SK-N-SH (cell line): ENCODE measurements at regions not wholly inside any gene's neighbourhood (a gene's known extent, or its start where the extent isn't known, plus 50 kb on each side); places are given as distances from the start of the nearest gene placed in this dataset.

Source experiments
- CTCF ChIA-PET: fragments of 300-600, 350-600 bp; formaldehyde crosslinking; extraction: SDS; loops from one replicate; lab custom pipeline; 2021; lab: Yijun Ruan, JAX
- POLR2A ChIA-PET: fragments of 350-600 bp; sonication (Branson Sonifier 250); formaldehyde crosslinking; extraction: SDS; loops from one replicate; lab custom pipeline; 2020; ENCODE audit warnings: antibody characterized with exemption, inconsistent platforms; lab: Yijun Ruan, JAX
- DNase-seq: peaks from one replicate; pipeline ENCODE4 v3.0.0; 2012
- H2AFZ ChIP-seq: fragments of 200-600 bp; sonication (generic); 2 replicates; pipeline ENCODE4 v1.8.1; 2016; ENCODE audit warnings: antibody characterized with exemption, mild to moderate bottlenecking, low read depth
- H3F3A ChIP-seq: fragments of 200-600 bp; sonication (generic); replicated peaks from 2 replicates; pipeline ENCODE3; 2016; ENCODE audit warnings: antibody characterized with exemption, mild to moderate bottlenecking; ENCODE audit not compliant: insufficient read depth
- H3K27ac ChIP-seq, 2 experiments: fragments of 200-500 bp in 1 of 2; fragments of 200-600 bp in 1 of 2; sonication (Bioruptor generic) in 1 of 2; sonication (generic), shearing (Covaris generic) in 1 of 2; 2 replicates each; pipeline versions ENCODE4 v1.5.1 to v1.6.1; 2014 to 2016; ENCODE audit warnings: low read depth in 2 of 2, inconsistent platforms in 1 of 2, low read length in 1 of 2, mild to moderate bottlenecking in 1 of 2, mixed read lengths in 1 of 2
- H3K27me3 ChIP-seq: fragments of 200-600 bp; sonication (generic), shearing (Covaris generic); 2 replicates; pipeline ENCODE4 v1.6.1; 2016; ENCODE audit warnings: mixed run types; ENCODE audit not compliant: insufficient read depth
- H3K36me3 ChIP-seq, 2 experiments: fragments of 200-500 bp in 1 of 2; fragments of 200-600 bp in 1 of 2; sonication (Bioruptor generic) in 1 of 2; sonication (generic) in 1 of 2; replicated peaks in 1 of 2; 2 replicates each; pipeline versions ENCODE3 to v1.5.1; 2014 to 2016; ENCODE audit warnings: low read length in 1 of 2, mild to moderate bottlenecking in 1 of 2; ENCODE audit not compliant: insufficient read depth in 2 of 2, control insufficient read depth in 1 of 2
- H3K4me1 ChIP-seq, 2 experiments: fragments of 200-500 bp in 1 of 2; fragments of 200-600 bp in 1 of 2; sonication (Bioruptor generic) in 1 of 2; sonication (generic), shearing (Covaris generic) in 1 of 2; 2 replicates each; pipeline versions ENCODE4 v1.5.1 to v1.6.1; 2014 to 2016; ENCODE audit warnings: low read depth in 1 of 2, low read length in 1 of 2, mixed run types in 1 of 2; ENCODE audit not compliant: insufficient read depth in 2 of 2, control insufficient read depth in 1 of 2
- H3K4me2 ChIP-seq: fragments of 200-600 bp; sonication (generic), shearing (Covaris generic); 2 replicates; pipeline ENCODE4 v1.6.1; 2017; ENCODE audit warnings: mixed run types
- H3K4me3 ChIP-seq, 2 experiments: fragments of 200-500 bp in 1 of 2; fragments of 200-600 bp in 1 of 2; sonication (Bioruptor generic) in 1 of 2; sonication (generic), shearing (Covaris generic) in 1 of 2; 2 replicates each; pipeline versions ENCODE4 v1.5.1 to v1.8.1; 2014 to 2016; ENCODE audit warnings: low read depth in 2 of 2, inconsistent platforms in 1 of 2, low read length in 1 of 2, mild to moderate bottlenecking in 1 of 2, mixed read lengths in 1 of 2, moderate library complexity in 1 of 2
- H3K79me2 ChIP-seq: fragments of 200-600 bp; sonication (generic); 2 replicates; pipeline ENCODE4 v1.8.1; 2017; ENCODE audit warnings: mild to moderate bottlenecking; ENCODE audit not compliant: insufficient read depth
- H3K9ac ChIP-seq: fragments of 200-600 bp; sonication (generic); 2 replicates; pipeline ENCODE4 v1.6.1; 2017; ENCODE audit warnings: mixed run types
- H3K9me2 ChIP-seq: fragments of 200-600 bp; sonication (generic); 2 replicates; pipeline ENCODE4 v1.6.1; 2017; ENCODE audit warnings: mixed run types
- H3K9me3 ChIP-seq: fragments of 200-600 bp; sonication (generic); 2 replicates; pipeline ENCODE4 v1.6.1; 2017; ENCODE audit warnings: mixed run types, mild to moderate bottlenecking, moderate library complexity
- H4K20me1 ChIP-seq: fragments of 200-600 bp; sonication (generic); 2 replicates; pipeline ENCODE4 v1.6.1; 2017; ENCODE audit warnings: mild to moderate bottlenecking, mixed run types; ENCODE audit not compliant: insufficient read depth
- CHD2 ChIP-seq: fragments of 150-350 bp; IDR thresholded peaks from 2 replicates; pipeline ENCODE4 v1.6.1; 2018; ENCODE audit warnings: low read length; ENCODE audit not compliant: partially characterized antibody
- CTCF ChIP-seq: fragments of 200-600 bp; sonication (generic); IDR thresholded peaks from 2 replicates; pipeline ENCODE4 v1.6.1; 2017; ENCODE audit warnings: antibody characterized with exemption, mild to moderate bottlenecking, moderate library complexity
- EZH2phosphoT487 ChIP-seq: fragments of 200-600 bp; sonication (generic); IDR thresholded peaks from 2 replicates; pipeline ENCODE4 v1.6.1; 2017; ENCODE audit warnings: low read depth, mixed run types, mild to moderate bottlenecking, antibody characterized with exemption, moderate library complexity, borderline replicate concordance
- FOXJ3 ChIP-seq: sonication (generic); formaldehyde crosslinking; IDR thresholded peaks from 2 replicates; pipeline ENCODE4 v1.5.1; 2020; ENCODE audit warnings: mild to moderate bottlenecking, missing genetic modification reagents
- FOXM1 ChIP-seq: IDR thresholded peaks from 2 replicates; pipeline ENCODE4 v1.4.0; 2012; ENCODE audit warnings: low read depth, mild to moderate bottlenecking
- GABPA ChIP-seq: IDR thresholded peaks from 2 replicates; pipeline ENCODE4 v1.4.0; 2012; ENCODE audit warnings: low read depth, mild to moderate bottlenecking
- JUND ChIP-seq: IDR thresholded peaks from 2 replicates; pipeline ENCODE4 v1.4.0; 2012
- MEF2A ChIP-seq: IDR thresholded peaks from 2 replicates; pipeline ENCODE4 v1.4.0; 2012; ENCODE audit warnings: low read depth, borderline replicate concordance
- POLR2AphosphoS5 ChIP-seq: IDR thresholded peaks from 2 replicates; pipeline ENCODE4 v1.6.1; 2012; ENCODE audit warnings: low read depth, low read length
- RCOR1 ChIP-seq: fragments of 150-350 bp; IDR thresholded peaks from 2 replicates; pipeline ENCODE4 v1.6.1; 2017; ENCODE audit warnings: antibody characterized with exemption, low read length
- REST ChIP-seq: IDR thresholded peaks from 2 replicates; pipeline ENCODE4 v1.6.1; 2012; ENCODE audit warnings: mild to moderate bottlenecking, low read depth, low read length, moderate library complexity
- RFX5 ChIP-seq: IDR thresholded peaks from 2 replicates; pipeline ENCODE4 v1.6.1; 2012; ENCODE audit warnings: mild to moderate bottlenecking, improper control_type of control experiment, low read length
- RXRA ChIP-seq: IDR thresholded peaks from 2 replicates; pipeline ENCODE4 v1.4.0; 2012; ENCODE audit warnings: low read depth, mild to moderate bottlenecking, borderline replicate concordance
- SMC3 ChIP-seq: IDR thresholded peaks from 2 replicates; pipeline ENCODE4 v1.6.1; 2012; ENCODE audit warnings: low read depth, low read length, improper control_type of control experiment
- TCF12 ChIP-seq: IDR thresholded peaks from 2 replicates; pipeline ENCODE4 v1.4.0; 2012
- USF1 ChIP-seq: IDR thresholded peaks from 2 replicates; pipeline ENCODE4 v1.4.0; 2012; ENCODE audit warnings: low read depth, borderline replicate concordance
- USF2 ChIP-seq: fragments of 150-350 bp; IDR thresholded peaks from 2 replicates; pipeline ENCODE4 v1.6.1; 2017; ENCODE audit warnings: antibody characterized with exemption, low read length, low read depth, borderline replicate concordance
- YY1 ChIP-seq: IDR thresholded peaks from 2 replicates; pipeline ENCODE4 v1.4.0; 2012; ENCODE audit warnings: low read depth, mild to moderate bottlenecking
- WGBS: methylation state at CpG from one replicate; pipeline ENCODE4 v1.1.6; 2017; ENCODE audit warnings: low lambda C conversion rate; 5-methylcytosine and 5-hydroxymethylcytosine counted together

GRCh38 chr12:126349383-126349782 is 1284.1 kb downstream of the AACS start:
- TF ChIP-seq CTCF (no peak), SMC3 (no peak), RFX5 (no peak), RXRA (no peak), GABPA (no peak), TCF12 (no peak), REST (no peak), USF1 (no peak), RCOR1 (no peak), MEF2A (no peak), YY1 (no peak), USF2 (no peak), FOXJ3 (CRISPR knock-in tag) (no peak), JUND (no peak), FOXM1 (no peak), EZH2phosphoT487 (no peak), CHD2 (no peak), POLR2AphosphoS5 (no peak)

More at GRCh38 chr12:126349383-126349782, 1284.1 kb downstream of the AACS start:
- Histone ChIP-seq H3K9me2 (no peaks in the 10 kb centered on the region), H2AFZ (no peak overlapping the region), H3K4me1 (no peaks in the 10 kb centered on the region; a peak in 1 of 4 replicates), H3K9ac (no peak overlapping the region), H3K9me3 (no peaks in the 10 kb centered on the region), H3F3A (peaks cover 2% of the 10 kb centered on the region), H3K4me2 (no peak overlapping the region), H3K27me3 (no peaks in the 10 kb centered on the region), H3K79me2 (no peaks in the 10 kb centered on the region), H3K27ac (no peak overlapping the region), H4K20me1 (no peaks in the 10 kb centered on the region), H3K4me3 (no peak overlapping the region), H3K36me3 (no peaks in the 10 kb centered on the region)
- 61% methylated on average over 5 of the region's 5 CpGs for WGBS
- CTCF ChIA-PET, result interaction anchor here (0.8 kb wide), 1 partner anchor 269 kb away, joined by 3 read pairs; no protein-coding TSS in a partner anchor
- POLR2A ChIA-PET, result no interaction called here
- DNase-seq, result no peak
